Left ventricle myocardium inferior (tissue), 1 donor: ENCODE measurements at regions not wholly inside any gene's neighbourhood (a gene's known extent, or its start where the extent isn't known, plus 50 kb on each side); places are given as distances from the start of the nearest gene placed in this dataset.

Experiments used
- DNase-seq: peaks from one replicate; pipeline ENCODE4 v3.0.0-alpha.2; 2020
- H3K27ac ChIP-seq: fragments of 200-600 bp; replicated peaks from 2 replicates; pipeline ENCODE4 v1.8.0; 2021
- H3K27me3 ChIP-seq: fragments of 200-600 bp; 2 replicates; pipeline ENCODE4 v1.8.0; 2021; ENCODE audit warnings: low read depth
- H3K36me3 ChIP-seq: fragments of 200-600 bp; 2 replicates; pipeline ENCODE4 v1.8.0; 2021
- H3K4me1 ChIP-seq: fragments of 200-600 bp; 2 replicates; pipeline ENCODE4 v1.8.0; 2021
- H3K4me3 ChIP-seq: fragments of 200-600 bp; 2 replicates; pipeline ENCODE4 v1.8.0; 2021; ENCODE audit warnings: mild to moderate bottlenecking, moderate library complexity
- H3K9me3 ChIP-seq: fragments of 200-600 bp; replicated peaks from 2 replicates; pipeline ENCODE4 v1.8.0; 2021
- CTCF ChIP-seq: fragments of 200-600 bp; IDR thresholded peaks from 2 replicates; pipeline ENCODE4 v1.8.0; 2021; ENCODE audit warnings: antibody characterized with exemption, mild to moderate bottlenecking, borderline replicate concordance
- intact Hi-C: fragments of 100-400 bp; cut with micrococcal nuclease; formaldehyde crosslinking; loops from one replicate; pipeline ENCODE4 v1.11.0; 2022
- donor health status: DM: no; HTN: yes; CAD: no; lungs with severe emphysema.

GRCh38 chr12:94740601-94741362, 90.4 kb upstream of the TMCC3 start:
- no peak for TF ChIP-seq CTCF
- no peak for DNase-seq
- Histone ChIP-seq H3K4me1 (no peaks in the 10 kb centered on the region), H3K27me3 (peaks cover 9% of the 10 kb centered on the region), H3K4me3 (no peak overlapping the region), H3K36me3 (no peaks in the 10 kb centered on the region), H3K9me3 (no peaks in the 10 kb centered on the region), H3K27ac (no peak overlapping the region)
- intact Hi-C loops: no loop called here

- no peak for DNase-seq
- H3K27ac ChIP-seq: no peak overlapping the region
- H3K4me3 ChIP-seq: no peak overlapping the region
- no peaks in the 10 kb centered on the region for H3K9me3 ChIP-seq
- no peak for TF ChIP-seq CTCF
- peaks cover 9% of the 10 kb centered on the region for H3K27me3 ChIP-seq
- no peaks in the 10 kb centered on the region for H3K36me3 ChIP-seq
- intact Hi-C loops: no loop called here
- H3K4me1 ChIP-seq: peaks cover 14% of the 10 kb centered on the region
Measured at GRCh38 chr12:94736820-94737219, 86.5 kb upstream of the TMCC3 start.

DNA sequence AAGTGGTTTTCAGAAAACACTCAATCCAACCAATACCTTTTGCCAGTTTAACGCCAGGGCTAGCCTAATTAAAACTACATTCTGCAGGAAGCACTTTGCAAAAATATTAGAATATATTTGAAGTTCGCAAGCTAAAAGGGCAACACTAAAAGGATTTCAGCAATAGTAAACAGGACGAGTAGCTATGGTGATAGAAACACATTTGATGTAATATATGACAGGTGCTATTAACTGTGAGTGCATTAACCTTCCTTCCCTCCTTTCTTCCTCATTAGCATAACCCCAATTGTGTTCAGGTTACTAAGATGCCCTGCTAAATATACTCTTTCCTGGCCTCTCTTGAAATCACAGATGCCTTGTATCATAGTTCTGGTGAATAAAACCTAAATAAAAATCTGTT, 85.6 kb upstream of the TMCC3 start:
- TF ChIP-seq CTCF: no peak
- Histone ChIP-seq H3K27me3 (peaks cover 6% of the 10 kb centered on the region), H3K36me3 (no peaks in the 10 kb centered on the region), H3K9me3 (no peaks in the 10 kb centered on the region), H3K27ac (no peak overlapping the region), H3K4me1 (peaks cover 14% of the 10 kb centered on the region), H3K4me3 (no peak overlapping the region)
- no peak for DNase-seq
- intact Hi-C loops: no loop called here

GRCh38 chr12:94733727-94734126, 83.4 kb upstream of the TMCC3 start:
- Histone ChIP-seq H3K27me3 (no peaks in the 10 kb centered on the region), H3K4me3 (no peak overlapping the region), H3K27ac (no peak overlapping the region), H3K36me3 (no peaks in the 10 kb centered on the region), H3K9me3 (no peaks in the 10 kb centered on the region), H3K4me1 (peaks cover 14% of the 10 kb centered on the region)
- DNase-seq: no peak
- no peak for TF ChIP-seq CTCF
- intact Hi-C loops: no loop called here

- Histone ChIP-seq H3K27ac (no peak overlapping the region), H3K4me3 (no peak overlapping the region), H3K9me3 (no peaks in the 10 kb centered on the region), H3K4me1 (peaks cover 14% of the 10 kb centered on the region), H3K27me3 (peaks cover 4% of the 10 kb centered on the region), H3K36me3 (no peaks in the 10 kb centered on the region)
- intact Hi-C loops: no loop called here
- no peak for TF ChIP-seq CTCF
- no peak for DNase-seq
Measured at GRCh38 chr12:94732367-94732990, 82.1 kb upstream of the TMCC3 start.
